B cell (primary cell): ENCODE measurements at regions not wholly inside any gene's neighbourhood (a gene's known extent, or its start where the extent isn't known, plus 50 kb on each side); places are given as distances from the start of the nearest gene placed in this dataset.

Source experiments
- ATAC-seq: fragments of 200-7000 bp; cut with Tn5 transposase; one replicate; pipeline ENCODE4 v1.10.0; 2021; ENCODE audit warnings: low read depth, mild to moderate bottlenecking, moderate number of reproducible peaks, moderate library complexity
- CTCF ChIA-PET: fragments of 350-600 bp; sonication (Branson Sonifier 250); formaldehyde crosslinking; loops from one replicate; lab custom pipeline; 2021; ENCODE audit warnings: antibody characterized with exemption, inconsistent platforms; lab: Charles Lee
- POLR2A ChIA-PET: fragments of 350-600 bp; sonication (Branson Sonifier 250); formaldehyde crosslinking; loops from one replicate; lab custom pipeline; 2021; ENCODE audit warnings: antibody characterized with exemption; lab: Charles Lee
- DNase-seq: peaks from one replicate; pipeline ENCODE4 v3.0.0; 2013
- H2AFZ ChIP-seq: 2 replicates; pipeline ENCODE4 v1.6.1; 2012; ENCODE audit warnings: mild to moderate bottlenecking, low read depth, low read length; ENCODE audit not compliant: insufficient read depth, poor library complexity, severe bottlenecking
- H3K27ac ChIP-seq, 2 donors: 1 replicate in 1 of 2; 2 replicates in 1 of 2; pipeline ENCODE4 v1.5.1; 2012 to 2013; ENCODE audit warnings: low read length in 2 of 2, mild to moderate bottlenecking in 2 of 2, moderate library complexity in 1 of 2
- H3K27me3 ChIP-seq, 4 experiments: fragments of 200-600 bp in 1 of 4; sonication (generic) in 1 of 4; replicated peaks in 1 of 4; 1 replicate in 2 of 4; 2 replicates in 2 of 4; pipeline versions ENCODE4 v1.6.1 to v1.7.0; 2013 to 2016; ENCODE audit warnings: low read length in 3 of 4, mild to moderate bottlenecking in 2 of 4, mixed read lengths in 1 of 4, moderate library complexity in 1 of 4; ENCODE audit not compliant: insufficient read depth in 4 of 4, control insufficient read depth in 3 of 4; ENCODE audit errors: control extremely low read depth in 1 of 4
- H3K36me3 ChIP-seq, 2 experiments: replicated peaks in 1 of 2; 1 replicate in 1 of 2; 2 replicates in 1 of 2; pipeline versions ENCODE4 v1.6.1 to v1.7.1; 2013; ENCODE audit warnings: low read length in 1 of 2; ENCODE audit not compliant: insufficient read depth in 2 of 2, control insufficient read depth in 1 of 2; ENCODE audit errors: control extremely low read depth in 1 of 2, extremely low read depth in 1 of 2
- H3K4me1 ChIP-seq, 2 donors: fragments of 200-600 bp in 1 of 2; sonication (generic) in 1 of 2; 1 replicate in 1 of 2; 2 replicates in 1 of 2; pipeline versions ENCODE4 v1.5.1 to v1.6.1; 2013 to 2017; ENCODE audit warnings: low read length in 2 of 2; ENCODE audit not compliant: control insufficient read depth in 2 of 2, insufficient read depth in 2 of 2
- H3K4me2 ChIP-seq: replicated peaks from 2 replicates; pipeline ENCODE3; 2012; ENCODE audit warnings: mild to moderate bottlenecking, low read depth, low read length; ENCODE audit not compliant: poor library complexity, severe bottlenecking
- H3K4me3 ChIP-seq, 5 experiments: fragments of 200-600 bp in 1 of 5; sonication (generic) in 1 of 5; 1 replicate in 3 of 5; 2 replicates in 2 of 5; pipeline versions ENCODE4 v1.5.1 to v1.7.0; 2011 to 2016; ENCODE audit warnings: low read length in 4 of 5, mild to moderate bottlenecking in 4 of 5, low read depth in 2 of 5, control low read depth in 1 of 5, moderate library complexity in 1 of 5; ENCODE audit not compliant: insufficient read depth in 1 of 5; ENCODE audit errors: control extremely low read depth in 1 of 5, extremely low read depth in 1 of 5
- H3K79me2 ChIP-seq: fragments of 200-600 bp; sonication (generic); one replicate; pipeline ENCODE4 v1.6.0; 2016; ENCODE audit warnings: low read length; ENCODE audit not compliant: control insufficient read depth, insufficient read depth
- H3K9ac ChIP-seq: fragments of 200-600 bp; sonication (generic); 2 replicates; pipeline ENCODE4 v1.6.1; 2017; ENCODE audit warnings: mild to moderate bottlenecking, low read length, moderate library complexity
- H3K9me3 ChIP-seq, 3 donors: one replicate each; pipeline versions ENCODE4 v1.6.1 to v1.7.1; 2013; ENCODE audit warnings: low read length in 2 of 3; ENCODE audit not compliant: control insufficient read depth in 2 of 3, insufficient read depth in 1 of 3; ENCODE audit errors: control extremely low read depth in 1 of 3
- H4K20me1 ChIP-seq: 2 replicates; pipeline ENCODE4 v1.6.0; 2012; ENCODE audit warnings: mild to moderate bottlenecking, low read length; ENCODE audit not compliant: insufficient read depth, control insufficient read depth, poor library complexity, severe bottlenecking
- H3K27ac Mint-ChIP-seq: one replicate; pipeline ENCODE4 v1.8.0; 2021; ENCODE audit warnings: mixed read lengths
- H3K27me3 Mint-ChIP-seq: one replicate; pipeline ENCODE4 v1.8.0; 2021; ENCODE audit warnings: mixed read lengths
- H3K4me1 Mint-ChIP-seq: one replicate; pipeline ENCODE4 v1.8.0; 2021; ENCODE audit warnings: mixed read lengths
- H3K4me3 Mint-ChIP-seq: one replicate; pipeline ENCODE4 v1.8.0; 2021; ENCODE audit warnings: mixed read lengths
- H3K9me3 Mint-ChIP-seq: one replicate; pipeline ENCODE4 v1.8.0; 2022; ENCODE audit warnings: mixed read lengths; ENCODE audit not compliant: insufficient read depth
- CTCF ChIP-seq: fragments of 200-600 bp; IDR thresholded peaks from one replicate; pipeline ENCODE4 v1.8.0; 2022; ENCODE audit warnings: antibody characterized with exemption, mild to moderate bottlenecking
- EZH2 ChIP-seq: IDR thresholded peaks from 2 replicates; pipeline ENCODE4 v1.6.1; 2012; ENCODE audit warnings: borderline replicate concordance, low read depth, mild to moderate bottlenecking, moderate library complexity, low read length; ENCODE audit not compliant: insufficient read depth, poor library complexity, severe bottlenecking
- WGBS: methylation state at CpG from one replicate; pipeline ENCODE4 v1.1.5; 2013; ENCODE audit warnings: missing lambda C conversion rate; ENCODE audit not compliant: insufficient coverage; 5-methylcytosine and 5-hydroxymethylcytosine counted together
- intact Hi-C: fragments of 100-400 bp; cut with micrococcal nuclease; formaldehyde crosslinking; loops from one replicate; pipeline ENCODE4 v1.10.0; 2022

GRCh38 chr9:698276-698675 is 143.2 kb upstream of the DMRT1 start:
- Histone ChIP-seq H3K27me3 (no peaks in the 10 kb centered on the region), H4K20me1 (no peaks in the 10 kb centered on the region), H3K9ac (no peak overlapping the region), H3K4me2 (no peak overlapping the region), H3K4me3 (no peak overlapping the region), H3K27ac (no peak overlapping the region), H3K79me2 (no peaks in the 10 kb centered on the region), H3K9me3 (no peaks in the 10 kb centered on the region), H2AFZ (no peak overlapping the region), H3K4me1 (no peaks in the 10 kb centered on the region), H3K36me3 (no peaks in the 10 kb centered on the region)
- ATAC-seq (no peak), DNase-seq (no peak)
- H3K4me3 Mint-ChIP-seq: no peak overlapping the region
- H3K27me3 Mint-ChIP-seq: peaks cover 8% of the 10 kb centered on the region
- TF ChIP-seq CTCF (no peak), EZH2 (no peak)
- no peaks in the 10 kb centered on the region for H3K9me3 Mint-ChIP-seq
- WGBS: 100% methylated on average over 2 of the region's 5 CpGs
- intact Hi-C loops: no loop called here
- ChIA-PET POLR2A (no interaction called here), CTCF (no interaction called here)
- no peaks in the 10 kb centered on the region for H3K4me1 Mint-ChIP-seq
- H3K27ac Mint-ChIP-seq: no peak overlapping the region

GRCh38 chr9:698954-699353 is 142.5 kb upstream of the DMRT1 start:
- Histone ChIP-seq H3K27ac (no peak overlapping the region), H3K9me3 (no peaks in the 10 kb centered on the region), H4K20me1 (no peaks in the 10 kb centered on the region), H2AFZ (no peak overlapping the region), H3K27me3 (no peaks in the 10 kb centered on the region), H3K36me3 (no peaks in the 10 kb centered on the region), H3K79me2 (no peaks in the 10 kb centered on the region), H3K4me2 (no peak overlapping the region), H3K4me1 (no peaks in the 10 kb centered on the region), H3K9ac (no peak overlapping the region), H3K4me3 (no peak overlapping the region)
- H3K27ac Mint-ChIP-seq: no peak overlapping the region
- no peaks in the 10 kb centered on the region for H3K9me3 Mint-ChIP-seq
- intact Hi-C loops: no loop called here
- H3K27me3 Mint-ChIP-seq: peaks cover 4% of the 10 kb centered on the region
- WGBS: no CpG with 5 or more reads among the region's 6 CpGs
- POLR2A ChIA-PET: no interaction called here
- CTCF ChIA-PET: no interaction called here
- DNase-seq (no peak), ATAC-seq (no peak)
- H3K4me1 Mint-ChIP-seq: no peaks in the 10 kb centered on the region
- no peak overlapping the region for H3K4me3 Mint-ChIP-seq
- TF ChIP-seq CTCF (no peak), EZH2 (no peak)
